ENCODE measurements at regions not wholly inside any gene's neighbourhood (a gene's known extent, or its start where the extent isn't known, plus 50 kb on each side); places are given as distances from the start of the nearest gene placed in this dataset.
"Not testable (repeated sequence)": the region's sequence is repeated elsewhere in the genome, so short reads cannot be mapped to it uniquely, and the experiment has no call there.

DNA sequence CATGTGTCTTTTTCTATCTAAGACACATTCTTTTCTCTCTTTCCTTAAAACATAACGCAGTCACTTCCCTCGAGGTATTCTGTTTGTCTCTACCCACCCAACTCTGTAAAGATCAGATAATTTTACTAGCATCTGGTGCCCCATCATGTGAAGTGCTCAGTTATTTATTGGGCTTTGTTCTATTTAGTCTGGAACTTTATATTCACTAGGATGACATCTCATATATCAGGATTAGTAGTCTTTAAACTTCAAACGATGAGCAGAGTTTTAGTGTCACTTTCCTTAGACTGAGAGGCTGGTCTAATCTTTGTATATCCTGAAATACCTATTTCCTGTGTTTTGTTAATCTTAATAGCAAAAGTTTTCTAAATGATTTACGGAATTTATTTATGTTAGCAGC lies 445.5 kb upstream of the NDST3 start:
- DNase-seq (no peak), ATAC-seq (replicated peaks in 1 of 4) (no peak)
- Histone ChIP-seq H3K36me3 (ENCODE audit: control insufficient read depth in 2 of 2, extremely low read depth in 1 of 2, insufficient read depth in 1 of 2, low read length in 1 of 2) (no peaks in the 10 kb centered on the region), H3K27ac (ENCODE audit: low read length) (no peak overlapping the region), H3K4me3 (ENCODE audit: control insufficient read depth in 1 of 2, extremely low read depth in 1 of 2, low read length in 1 of 2) (no peak overlapping the region), H3K27me3 (replicated peaks in 1 of 2; ENCODE audit: control insufficient read depth in 2 of 2, extremely low read depth in 1 of 2, insufficient read depth in 2 of 2, low read length in 1 of 2) (no peaks in the 10 kb centered on the region), H3K9me3 (no peaks in the 10 kb centered on the region), H3K4me1 (ENCODE audit: control insufficient read depth in 1 of 2, extremely low read depth in 1 of 2, insufficient read depth in 2 of 2, low read length in 2 of 2) (no peaks in the 10 kb centered on the region)
- H3K27me3 Mint-ChIP-seq, result no peaks in the 10 kb centered on the region
- H3K4me1 Mint-ChIP-seq, result no peaks in the 10 kb centered on the region
- H3K4me3 Mint-ChIP-seq, result no peak overlapping the region
- ChIA-PET POLR2A (no interaction called here), CTCF (no interaction called here)
- H3K36me3 Mint-ChIP-seq, result no peaks in the 10 kb centered on the region
- no peak overlapping the region for H3K27ac Mint-ChIP-seq
- no CpG with 5 or more reads among the region's 4 CpGs for WGBS (ENCODE audit: insufficient coverage)
- H3K9me3 Mint-ChIP-seq, result peaks cover 0 to 9% (median 0%) of the 10 kb centered on the region in 3 donors

DNA sequence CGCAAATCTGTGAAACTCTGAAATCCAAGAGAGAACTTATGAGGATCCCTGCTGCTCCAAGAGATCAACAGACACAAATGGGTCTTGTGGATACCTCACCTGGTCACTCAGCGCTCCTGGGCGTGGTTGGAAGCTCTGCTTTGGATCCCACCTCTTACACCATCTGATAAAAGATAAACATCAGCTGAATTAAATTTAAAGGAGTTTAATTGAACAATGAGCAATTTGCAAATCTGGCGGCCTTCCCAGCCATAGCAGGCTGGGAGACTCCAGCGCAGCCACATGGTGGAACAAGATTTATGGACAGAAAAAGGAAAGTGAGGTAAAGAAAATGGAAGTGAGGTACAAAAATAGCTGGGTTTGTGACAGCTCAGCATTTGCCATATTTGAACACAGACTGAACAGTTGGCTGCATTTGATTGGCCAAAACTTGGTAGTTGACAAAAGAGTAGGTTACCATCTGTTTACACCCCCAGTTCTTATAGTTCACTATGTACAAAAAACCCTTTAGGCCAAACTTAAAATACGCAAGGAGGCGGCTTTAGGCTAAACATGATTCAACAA lies 437.3 kb upstream of the NDST3 start:
- no peaks in the 10 kb centered on the region for H3K36me3 Mint-ChIP-seq
- H3K4me3 Mint-ChIP-seq, result no peak overlapping the region
- WGBS (ENCODE audit: insufficient coverage), result 77% methylated on average over 3 of the region's 7 CpGs
- Histone ChIP-seq H3K4me3 (ENCODE audit: control insufficient read depth in 1 of 2, extremely low read depth in 1 of 2, low read length in 1 of 2) (no peak overlapping the region), H3K36me3 (ENCODE audit: control insufficient read depth in 2 of 2, extremely low read depth in 1 of 2, insufficient read depth in 1 of 2, low read length in 1 of 2) (no peaks in the 10 kb centered on the region), H3K27me3 (replicated peaks in 1 of 2; ENCODE audit: control insufficient read depth in 2 of 2, extremely low read depth in 1 of 2, insufficient read depth in 2 of 2, low read length in 1 of 2) (no peaks in the 10 kb centered on the region), H3K4me1 (ENCODE audit: control insufficient read depth in 1 of 2, extremely low read depth in 1 of 2, insufficient read depth in 2 of 2, low read length in 2 of 2) (no peaks in the 10 kb centered on the region), H3K27ac (ENCODE audit: low read length) (no peak overlapping the region), H3K9me3 (no peaks in the 10 kb centered on the region)
- DNase-seq (no peak), ATAC-seq (replicated peaks in 1 of 4) (no peak)
- no peaks in the 10 kb centered on the region for H3K4me1 Mint-ChIP-seq
- no peak overlapping the region for H3K27ac Mint-ChIP-seq
- H3K9me3 Mint-ChIP-seq, result no peaks in the 10 kb centered on the region
- H3K27me3 Mint-ChIP-seq, result no peaks in the 10 kb centered on the region
- POLR2A ChIA-PET, result no interaction called here
- CTCF ChIA-PET, result interaction anchor here in 1 of 2 donors (0.5 kb wide), 1 partner anchor 313 kb away, joined by 3 read pairs; no protein-coding TSS in a partner anchor

DNA sequence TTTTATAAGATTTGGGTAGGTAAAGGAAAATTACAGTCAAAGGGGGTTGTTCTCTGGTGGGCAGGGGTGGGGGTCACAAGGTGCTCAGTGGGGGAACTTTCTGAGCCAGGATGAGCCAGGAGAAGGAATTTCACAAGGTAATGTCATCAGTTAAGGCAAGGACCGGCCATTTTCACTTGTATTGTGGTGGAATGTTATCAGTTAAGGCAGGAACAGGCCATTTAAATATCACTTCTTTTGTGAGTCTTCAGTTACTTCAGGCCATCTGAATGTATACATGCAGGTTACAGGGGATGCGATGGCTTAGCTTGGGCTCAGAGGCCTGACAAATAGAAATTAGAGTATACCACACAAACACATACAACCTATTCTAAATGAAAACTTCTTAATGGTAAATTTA lies 434.9 kb upstream of the NDST3 start:
- H3K27me3 ChIP-seq (replicated peaks in 1 of 2; ENCODE audit: control insufficient read depth in 2 of 2, extremely low read depth in 1 of 2, insufficient read depth in 2 of 2, low read length in 1 of 2); H3K36me3 Mint-ChIP-seq; H3K4me3 ChIP-seq (ENCODE audit: control insufficient read depth in 1 of 2, extremely low read depth in 1 of 2, low read length in 1 of 2); H3K27ac ChIP-seq (ENCODE audit: low read length); CTCF ChIA-PET; H3K4me1 ChIP-seq (ENCODE audit: control insufficient read depth in 1 of 2, extremely low read depth in 1 of 2, insufficient read depth in 2 of 2, low read length in 2 of 2); H3K27ac Mint-ChIP-seq; POLR2A ChIA-PET; H3K4me1 Mint-ChIP-seq; H3K4me3 Mint-ChIP-seq; H3K27me3 Mint-ChIP-seq; ATAC-seq (replicated peaks in 1 of 4); H3K9me3 Mint-ChIP-seq; H3K36me3 ChIP-seq (ENCODE audit: control insufficient read depth in 2 of 2, extremely low read depth in 1 of 2, insufficient read depth in 1 of 2, low read length in 1 of 2); DNase-seq; H3K9me3 ChIP-seq: not testable (repeated sequence)
- WGBS (ENCODE audit: insufficient coverage), result no CpG with 5 or more reads among the region's 2 CpGs

DNA sequence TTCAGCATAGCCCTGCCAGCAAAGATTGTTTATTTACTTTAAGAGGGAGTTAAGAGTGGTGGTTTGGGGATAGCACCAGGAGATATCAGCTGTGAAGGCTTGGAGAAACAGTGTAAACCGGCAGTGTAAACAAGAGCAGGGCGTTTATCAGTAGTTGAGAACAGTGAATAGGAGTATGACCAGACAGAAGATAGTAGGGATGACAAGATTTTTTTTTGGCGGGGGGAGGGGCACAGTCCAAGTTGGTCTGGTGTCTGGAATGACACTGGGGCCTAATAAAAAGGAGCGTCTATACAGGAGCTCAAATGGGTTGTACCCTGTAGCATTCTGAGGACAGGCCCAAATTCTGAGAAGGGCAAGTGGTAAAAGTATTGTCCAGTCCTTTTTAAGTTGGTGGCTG lies 433.4 kb upstream of the NDST3 start:
- H3K4me3 Mint-ChIP-seq; H3K27ac ChIP-seq (ENCODE audit: low read length); CTCF ChIA-PET; H3K27me3 Mint-ChIP-seq; H3K9me3 ChIP-seq; H3K27me3 ChIP-seq (replicated peaks in 1 of 2; ENCODE audit: control insufficient read depth in 2 of 2, extremely low read depth in 1 of 2, insufficient read depth in 2 of 2, low read length in 1 of 2); H3K9me3 Mint-ChIP-seq; H3K4me3 ChIP-seq (ENCODE audit: control insufficient read depth in 1 of 2, extremely low read depth in 1 of 2, low read length in 1 of 2); ATAC-seq (replicated peaks in 1 of 4); H3K27ac Mint-ChIP-seq; DNase-seq; H3K36me3 ChIP-seq (ENCODE audit: control insufficient read depth in 2 of 2, extremely low read depth in 1 of 2, insufficient read depth in 1 of 2, low read length in 1 of 2); H3K4me1 ChIP-seq (ENCODE audit: control insufficient read depth in 1 of 2, extremely low read depth in 1 of 2, insufficient read depth in 2 of 2, low read length in 2 of 2); POLR2A ChIA-PET; H3K36me3 Mint-ChIP-seq; H3K4me1 Mint-ChIP-seq: not testable (repeated sequence)
- WGBS (ENCODE audit: insufficient coverage), result 69% methylated on average over 2 of the region's 4 CpGs

DNA sequence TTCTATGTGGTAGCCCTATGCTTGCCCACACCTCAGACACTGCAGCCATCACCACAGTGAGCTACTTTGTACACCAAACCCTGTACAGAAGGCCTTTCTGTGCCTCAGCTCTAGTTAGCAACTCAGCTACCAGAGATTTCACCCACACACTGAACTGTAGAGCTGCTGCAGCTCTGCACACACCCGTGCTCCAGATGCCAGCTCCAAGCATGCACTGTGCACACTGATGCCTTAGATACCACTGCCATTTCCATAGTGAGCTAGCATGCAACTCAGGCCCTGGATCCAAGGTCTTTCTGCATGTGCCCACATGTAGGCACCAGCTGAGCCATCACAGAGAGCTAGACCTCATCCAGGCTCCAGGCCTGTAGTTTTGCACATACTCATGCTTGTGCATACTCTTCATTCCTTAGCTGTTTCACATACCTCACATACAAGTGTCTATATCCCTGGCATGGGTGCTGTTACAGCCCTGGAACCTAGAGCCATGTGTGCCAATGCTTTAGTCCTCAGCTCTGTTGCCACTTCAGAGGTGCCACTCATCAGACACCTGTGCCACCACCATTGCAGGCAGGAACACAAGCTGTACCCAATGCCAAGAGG lies 423.5 kb upstream of the NDST3 start:
- H3K27me3 ChIP-seq (replicated peaks in 1 of 2; ENCODE audit: control insufficient read depth in 2 of 2, extremely low read depth in 1 of 2, insufficient read depth in 2 of 2, low read length in 1 of 2), result no peaks in the 10 kb centered on the region
- H3K36me3 Mint-ChIP-seq, result no peaks in the 10 kb centered on the region
- H3K27ac ChIP-seq (ENCODE audit: low read length), result no peak overlapping the region
- DNase-seq, result no peak
- ChIA-PET POLR2A (no interaction called here), CTCF (no interaction called here)
- no peaks in the 10 kb centered on the region for H3K36me3 ChIP-seq (ENCODE audit: control insufficient read depth in 2 of 2, extremely low read depth in 1 of 2, insufficient read depth in 1 of 2, low read length in 1 of 2)
- H3K9me3 ChIP-seq, result no peaks in the 10 kb centered on the region
- H3K4me3 Mint-ChIP-seq, result no peak overlapping the region
- H3K27ac Mint-ChIP-seq, result no peak overlapping the region
- no peak overlapping the region for H3K4me3 ChIP-seq (ENCODE audit: control insufficient read depth in 1 of 2, extremely low read depth in 1 of 2, low read length in 1 of 2)
- no peaks in the 10 kb centered on the region for H3K4me1 Mint-ChIP-seq
- ATAC-seq (replicated peaks in 1 of 4), result no peak
- no peaks in the 10 kb centered on the region for H3K27me3 Mint-ChIP-seq
- H3K4me1 ChIP-seq (ENCODE audit: control insufficient read depth in 1 of 2, extremely low read depth in 1 of 2, insufficient read depth in 2 of 2, low read length in 2 of 2), result no peaks in the 10 kb centered on the region
- 77% methylated on average over 1 of the region's 1 CpG for WGBS (ENCODE audit: insufficient coverage)
- peaks cover 11 to 22% (median 14%) of the 10 kb centered on the region in 3 donors for H3K9me3 Mint-ChIP-seq

DNA sequence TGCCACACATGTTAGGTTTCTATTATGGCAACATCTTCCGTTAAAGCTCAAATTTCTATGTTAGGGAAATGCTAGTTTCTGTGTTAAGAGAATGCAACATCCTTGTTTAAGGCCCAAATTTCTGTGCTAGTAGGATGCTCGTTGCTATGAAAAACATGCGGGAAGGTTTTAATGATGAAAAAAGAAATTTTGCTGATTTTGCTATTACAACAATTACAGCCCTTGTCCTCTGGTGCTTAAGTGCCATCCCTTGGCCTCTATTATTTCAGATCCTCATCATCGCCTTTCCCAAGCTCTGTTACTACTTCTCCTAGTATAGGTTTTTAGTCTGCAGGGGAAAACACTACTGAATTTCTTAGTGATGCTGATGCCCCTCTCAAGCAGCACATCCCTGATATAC lies 412.6 kb upstream of the NDST3 start:
- ATAC-seq (replicated peaks in 1 of 4) (no peak), DNase-seq (no peak)
- no CpG with 5 or more reads among the region's 4 CpGs for WGBS (ENCODE audit: insufficient coverage)
- ChIA-PET POLR2A (interaction anchor here in 1 of 2 donors (0.6 kb wide), 1 partner anchor 145 kb away, joined by 3 read pairs; no protein-coding TSS in a partner anchor), CTCF (no interaction called here)
- no peaks in the 10 kb centered on the region for H3K4me1 ChIP-seq (ENCODE audit: control insufficient read depth in 1 of 2, extremely low read depth in 1 of 2, insufficient read depth in 2 of 2, low read length in 2 of 2)
- Mint-ChIP-seq H3K27ac (no peak overlapping the region), H3K4me1 (no peaks in the 10 kb centered on the region), H3K27me3 (no peaks in the 10 kb centered on the region), H3K36me3 (no peaks in the 10 kb centered on the region), H3K4me3 (no peak overlapping the region), H3K9me3 (peaks cover 3 to 9% (median 7%) of the 10 kb centered on the region in 3 donors)
- no peaks in the 10 kb centered on the region for H3K27me3 ChIP-seq (replicated peaks in 1 of 2; ENCODE audit: control insufficient read depth in 2 of 2, extremely low read depth in 1 of 2, insufficient read depth in 2 of 2, low read length in 1 of 2)
- no peak overlapping the region for H3K4me3 ChIP-seq (ENCODE audit: control insufficient read depth in 1 of 2, extremely low read depth in 1 of 2, low read length in 1 of 2)
- no peaks in the 10 kb centered on the region for H3K36me3 ChIP-seq (ENCODE audit: control insufficient read depth in 2 of 2, extremely low read depth in 1 of 2, insufficient read depth in 1 of 2, low read length in 1 of 2)
- no peak overlapping the region for H3K27ac ChIP-seq (ENCODE audit: low read length)
- H3K9me3 ChIP-seq, result no peaks in the 10 kb centered on the region

DNA sequence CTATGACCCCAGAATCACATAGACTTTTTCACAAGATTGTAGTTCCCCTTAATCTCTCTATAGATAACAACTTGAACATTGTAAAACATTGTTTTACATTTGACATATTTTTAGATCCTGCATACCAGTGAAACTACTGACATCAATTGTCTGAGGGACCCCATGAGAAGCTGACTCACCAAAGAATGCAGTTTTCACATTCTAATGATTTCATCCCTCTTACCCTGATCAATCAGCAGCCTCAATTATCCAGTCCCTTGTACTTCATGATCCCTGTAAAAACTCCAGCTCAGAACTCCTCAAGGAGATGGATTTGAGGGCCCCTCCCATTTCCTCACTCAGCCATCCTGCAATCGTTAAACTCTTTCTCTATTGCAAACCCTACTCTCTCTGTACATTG lies 411.0 kb upstream of the NDST3 start:
- H3K4me3 Mint-ChIP-seq, result no peak overlapping the region
- no CpG with 5 or more reads among the region's 1 CpG for WGBS (ENCODE audit: insufficient coverage)
- CTCF ChIA-PET, result no interaction called here

More for the DNA sequence above, 411.0 kb upstream of the NDST3 start:
- POLR2A ChIA-PET, result no interaction called here
- Histone ChIP-seq H3K9me3 (no peaks in the 10 kb centered on the region), H3K4me1 (ENCODE audit: control insufficient read depth in 1 of 2, extremely low read depth in 1 of 2, insufficient read depth in 2 of 2, low read length in 2 of 2) (no peaks in the 10 kb centered on the region), H3K4me3 (ENCODE audit: control insufficient read depth in 1 of 2, extremely low read depth in 1 of 2, low read length in 1 of 2) (no peak overlapping the region), H3K27ac (ENCODE audit: low read length) (no peak overlapping the region), H3K36me3 (ENCODE audit: control insufficient read depth in 2 of 2, extremely low read depth in 1 of 2, insufficient read depth in 1 of 2, low read length in 1 of 2) (no peaks in the 10 kb centered on the region), H3K27me3 (replicated peaks in 1 of 2; ENCODE audit: control insufficient read depth in 2 of 2, extremely low read depth in 1 of 2, insufficient read depth in 2 of 2, low read length in 1 of 2) (no peaks in the 10 kb centered on the region)
- ATAC-seq (replicated peaks in 1 of 4) (no peak), DNase-seq (no peak)
- Mint-ChIP-seq H3K9me3 (peaks cover 3 to 5% (median 4%) of the 10 kb centered on the region in 3 donors), H3K36me3 (no peaks in the 10 kb centered on the region), H3K27ac (no peak overlapping the region), H3K4me1 (no peaks in the 10 kb centered on the region), H3K27me3 (no peaks in the 10 kb centered on the region)

Data from T-cell (primary cell).